ENCODE measurements at regions not wholly inside any gene's neighbourhood (a gene's known extent, or its start where the extent isn't known, plus 50 kb on each side); places are given as distances from the start of the nearest gene placed in this dataset.

GRCh38 chr4:123577225-123577906, 180.8 kb downstream of the SPRY1 start:
- DNase-seq (ENCODE audit: low spot score in 2 of 2), result no peak

GRCh38 chr4:123578276-123579029, 181.9 kb downstream of the SPRY1 start:
- no peak for DNase-seq (ENCODE audit: low spot score in 2 of 2)
- Histone ChIP-seq H3K9me3 (peaks cover 0 to 25% (median 0%) of the 10 kb centered on the region in 4 donors), H3K4me1 (no peaks in the 10 kb centered on the region), H3K4me3 (no peak overlapping the region), H3K27ac (no peak overlapping the region), H3K27me3 (no peaks in the 10 kb centered on the region), H3K36me3 (no peaks in the 10 kb centered on the region)
- 32 to 41% methylated on average over 3 of the region's 3 CpGs for WGBS, 2 donors
- TF ChIP-seq CTCF (IDR thresholded peaks at IDR 0.05), result no peak
- TF ChIP-seq EP300 (IDR thresholded peaks at IDR 0.05), result no peak
- no peak for TF ChIP-seq POLR2A (IDR thresholded peaks at IDR 0.05)

More at GRCh38 chr4:123577225-123577906, 180.8 kb downstream of the SPRY1 start:
- no peaks in the 10 kb centered on the region for H3K27me3 ChIP-seq
- no peaks in the 10 kb centered on the region for H3K4me1 ChIP-seq
- no peak overlapping the region for H3K27ac ChIP-seq
- H3K9me3 ChIP-seq, result peaks cover 0 to 24% (median 0%) of the 10 kb centered on the region in 4 donors
- 71 to 75% methylated on average over 5 of the region's 5 CpGs for WGBS, 2 donors
- no peaks in the 10 kb centered on the region for H3K36me3 ChIP-seq
- TF ChIP-seq EP300 (IDR thresholded peaks at IDR 0.05), result no peak
- no peak for TF ChIP-seq POLR2A (IDR thresholded peaks at IDR 0.05)
- TF ChIP-seq CTCF (IDR thresholded peaks at IDR 0.05), result no peak
- no peak overlapping the region for H3K4me3 ChIP-seq

- Histone ChIP-seq H3K4me1 (no peaks in the 10 kb centered on the region), H3K4me3 (no peak overlapping the region), H3K36me3 (no peaks in the 10 kb centered on the region), H3K27ac (no peak overlapping the region), H3K9me3 (peaks cover 0 to 25% (median 0%) of the 10 kb centered on the region in 4 donors), H3K27me3 (no peaks in the 10 kb centered on the region)
- 86 to 87% methylated on average over 2 of the region's 2 CpGs for WGBS, 2 donors
- DNase-seq (ENCODE audit: low spot score in 2 of 2), result no peak
- TF ChIP-seq EP300 (IDR thresholded peaks at IDR 0.05) (no peak), POLR2A (IDR thresholded peaks at IDR 0.05) (no peak), CTCF (IDR thresholded peaks at IDR 0.05) (no peak)
Observed at GRCh38 chr4:123579961-123580360, 183.4 kb downstream of the SPRY1 start.

- no peak for DNase-seq (ENCODE audit: low spot score in 2 of 2)
- peaks cover 0 to 25% (median 0%) of the 10 kb centered on the region in 4 donors for H3K9me3 ChIP-seq
- no peak overlapping the region for H3K4me3 ChIP-seq
- 92 to 100% methylated on average over 8 of the region's 8 CpGs for WGBS, 2 donors
- no peaks in the 10 kb centered on the region for H3K27me3 ChIP-seq
- TF ChIP-seq CTCF (IDR thresholded peaks at IDR 0.05) (no peak), POLR2A (IDR thresholded peaks at IDR 0.05) (no peak), EP300 (IDR thresholded peaks at IDR 0.05) (no peak)
- H3K36me3 ChIP-seq, result no peaks in the 10 kb centered on the region
- no peaks in the 10 kb centered on the region for H3K4me1 ChIP-seq
- H3K27ac ChIP-seq, result no peak overlapping the region
Observed at GRCh38 chr4:123580981-123581664, 184.5 kb downstream of the SPRY1 start.
